K562 (cell line): ENCODE measurements at regions not wholly inside any gene's neighbourhood (a gene's known extent, or its start where the extent isn't known, plus 50 kb on each side); places are given as distances from the start of the nearest gene placed in this dataset.

Experiments
- ATAC-seq: fragments of 200-7000 bp; cut with Tn5 transposase; 3 replicates; pipeline ENCODE4 v1.9.1; 2020; ENCODE audit warnings: moderate library complexity
- BruUV-seq: library from RNA; stranded (reverse); fragments of 400-500 nt; replicated peaks from 2 replicates; lab custom pipeline; 2021; lab: Mats Ljungman, UMichigan
- CTCF ChIA-PET: fragments of 300-600 bp; formaldehyde crosslinking; extraction: SDS; loops from one replicate; lab custom pipeline; 2021; ENCODE audit warnings: low intra/inter-chr PET ratio; lab: Yijun Ruan, JAX
- POLR2A ChIA-PET: fragments of 300-600, 350-650 bp; sonication (Branson Sonifier 250); formaldehyde crosslinking; extraction: SDS; loops from one replicate; lab custom pipeline; 2021; ENCODE audit warnings: antibody characterized with exemption, inconsistent platforms; lab: Yijun Ruan, JAX
- DNase-seq, 4 experiments: peaks; one replicate each; pipeline versions ENCODE4 v3.0.0 to v3.0.0-alpha.2; 2011 to 2018; ENCODE audit warnings: low spot score in 3 of 4, mixed read lengths in 3 of 4; ENCODE audit errors: extremely low read depth in 1 of 4
- FAIRE-seq: peaks from 2 replicates; lab custom pipeline; 2011; peaks lifted over from hg19 to GRCh38; lab: Jason Lieb, UNC
- H2AFZ ChIP-seq: 2 replicates; pipeline ENCODE4 v1.6.0; 2011; ENCODE audit warnings: low read depth, low read length, control low read depth, inconsistent platforms
- H3K27ac ChIP-seq: fragments of 200-600 bp; 3 replicates; pipeline ENCODE4 v1.8.0; 2011; ENCODE audit warnings: low read depth, mild to moderate bottlenecking, control low read depth, inconsistent platforms, low read length, moderate library complexity, mixed read lengths; ENCODE audit errors: extremely low read depth
- H3K27me3 ChIP-seq, 2 experiments: fragments of 300-600 bp in 1 of 2; 2 replicates in 1 of 2; 3 replicates in 1 of 2; pipeline versions ENCODE4 v1.6.0 to v1.8.0; 2011; ENCODE audit warnings: inconsistent platforms in 2 of 2, low read length in 2 of 2, mild to moderate bottlenecking in 1 of 2, mixed read lengths in 1 of 2, moderate library complexity in 1 of 2; ENCODE audit not compliant: control insufficient read depth in 2 of 2, insufficient read depth in 2 of 2
- H3K36me3 ChIP-seq: fragments of 300-600 bp; 3 replicates; pipeline ENCODE4 v1.8.0; 2011; ENCODE audit warnings: mild to moderate bottlenecking, low read length, inconsistent platforms; ENCODE audit not compliant: control insufficient read depth, insufficient read depth
- H3K4me1 ChIP-seq, 2 experiments: fragments of 200-600 bp in 1 of 2; replicated peaks in 1 of 2; 2 replicates in 1 of 2; 3 replicates in 1 of 2; pipeline versions ENCODE4 v1.5.1 to v1.8.0; 2011; ENCODE audit warnings: inconsistent platforms in 2 of 2, low read length in 2 of 2, mild to moderate bottlenecking in 1 of 2, mixed read lengths in 1 of 2, moderate library complexity in 1 of 2; ENCODE audit not compliant: control insufficient read depth in 2 of 2, insufficient read depth in 2 of 2
- H3K4me2 ChIP-seq: 2 replicates; pipeline ENCODE4 v1.6.1; 2011; ENCODE audit warnings: low read length, control low read depth, inconsistent platforms, mixed read lengths; ENCODE audit not compliant: insufficient read depth
- H3K4me3 ChIP-seq: fragments of 200-600 bp; sonication (generic), shearing (Covaris generic); 2 replicates; pipeline ENCODE4 v1.5.1; 2016; ENCODE audit warnings: control low read depth, inconsistent platforms
- H3K79me2 ChIP-seq: fragments of 200-600 bp; 3 replicates; pipeline ENCODE4 v1.8.0; 2011; ENCODE audit warnings: low read length, inconsistent platforms; ENCODE audit not compliant: control insufficient read depth, insufficient read depth
- H3K9ac ChIP-seq, 2 experiments: 2 replicates each; pipeline versions ENCODE4 v1.6.0 to v1.6.1; 2011; ENCODE audit warnings: low read depth in 2 of 2, low read length in 2 of 2, control low read depth in 1 of 2, inconsistent platforms in 1 of 2, mild to moderate bottlenecking in 1 of 2, mixed read lengths in 1 of 2; ENCODE audit not compliant: insufficient read depth in 1 of 2
- H3K9me1 ChIP-seq: one replicate; pipeline ENCODE4 v1.6.0; 2011; ENCODE audit warnings: inconsistent platforms, mild to moderate bottlenecking, low read length, moderate library complexity; ENCODE audit not compliant: control insufficient read depth, insufficient read depth
- H3K9me3 ChIP-seq: replicated peaks from 2 replicates; pipeline ENCODE4 v1.5.1; 2011; ENCODE audit warnings: low read depth, low read length, inconsistent platforms; ENCODE audit not compliant: control insufficient read depth, insufficient read depth
- H4K20me1 ChIP-seq: replicated peaks from 2 replicates; pipeline ENCODE4 v1.6.1; 2011; ENCODE audit warnings: low read length, inconsistent platforms, mixed read lengths; ENCODE audit not compliant: control insufficient read depth, insufficient read depth
- E2F1 ChIP-seq: sonication (generic); formaldehyde crosslinking; IDR thresholded peaks from 2 replicates; pipeline ENCODE4 v1.8.1; 2023; ENCODE audit warnings: mild to moderate bottlenecking, missing genetic modification reagents, moderate library complexity
- E2F8 ChIP-seq: fragments of 450-650 bp; IDR thresholded peaks from 2 replicates; pipeline ENCODE4 v1.7.1; 2018; ENCODE audit warnings: mild to moderate bottlenecking, low read depth; ENCODE audit not compliant: partially characterized antibody
- ETV6 ChIP-seq, 3 experiments: fragments of 150-350 bp in 1 of 3; sonication (generic) in 1 of 3; formaldehyde crosslinking in 1 of 3; IDR thresholded peaks; 2 replicates each; pipeline versions ENCODE4 v1.6.1 to v1.8.0; 2014 to 2022; ENCODE audit warnings: borderline replicate concordance in 2 of 3, low read depth in 2 of 3, antibody characterized with exemption in 1 of 3, low read length in 1 of 3, mild to moderate bottlenecking in 1 of 3, missing genetic modification reagents in 1 of 3
- SMAD4 ChIP-seq: fragments of 250-450 bp; sonication (Bioruptor Pico); conservative IDR thresholded peaks from 2 replicates; pipeline ENCODE4 v1.8.0; 2021; ENCODE audit warnings: inconsistent platforms, mild to moderate bottlenecking, moderate library complexity
- TCF3 ChIP-seq: sonication (generic); formaldehyde crosslinking; IDR thresholded peaks from 2 replicates; pipeline ENCODE4 v1.4.0; 2020; ENCODE audit warnings: mild to moderate bottlenecking, missing genetic modification reagents
- TSC22D4 ChIP-seq: fragments of 450-650 bp; IDR thresholded peaks from 2 replicates; pipeline ENCODE4 v1.6.1; 2016; ENCODE audit warnings: missing genetic modification characterization, missing biosample characterization, control low read depth
- ZBTB7A ChIP-seq: IDR thresholded peaks from 2 replicates; pipeline ENCODE4 v1.6.1; 2011; ENCODE audit warnings: low read depth, mild to moderate bottlenecking, low read length, moderate library complexity, borderline replicate concordance; ENCODE audit not compliant: control insufficient read depth
- ZNF707 ChIP-seq: fragments of 250-450 bp; sonication (Bioruptor Pico); conservative IDR thresholded peaks from 2 replicates; pipeline ENCODE4 v1.8.0; 2022; ENCODE audit warnings: inconsistent platforms, mild to moderate bottlenecking, moderate library complexity
- WGBS: fragments of 100-300 bp; shearing (Covaris generic); methylation state at CpG from one replicate; pipeline ENCODE4 v1.1.6; 2016; ENCODE audit warnings: low coverage, mixed read lengths; ENCODE audit not compliant: insufficient coverage; ENCODE audit errors: missing lambda C conversion rate; 5-methylcytosine and 5-hydroxymethylcytosine counted together
- in situ Hi-C: fragments of 300-500 bp; cut with MboI; formaldehyde crosslinking; loops from 4 replicates; pipeline ENCODE4 v1.15.0; 2018; ENCODE audit warnings: inconsistent platforms, mixed read lengths
- intact Hi-C: fragments of 100-400 bp; cut with micrococcal nuclease; formaldehyde crosslinking; loops from 2 replicates; pipeline ENCODE4 v1.14.2; 2022

GRCh38 chr17:13765701-13766100 lies 164.0 kb upstream of the HS3ST3A1 start (continued):
- TF ChIP-seq ETV6 (IDR thresholded peaks at IDR 0.05; ENCODE audit: borderline replicate concordance in 1 of 2, low read depth in 2 of 2, low read length in 1 of 2) (no peak), ETV6 (CRISPR knock-in tag; IDR thresholded peaks at IDR 0.05; ENCODE audit: borderline replicate concordance) (no peak), SMAD4 (no peak), TCF3 (no peak), E2F8 (no peak), E2F1 (CRISPR knock-in tag) (no peak), TSC22D4 (no peak)

- Histone ChIP-seq H3K4me1 (no peaks in the 10 kb centered on the region), H3K27ac (no peak overlapping the region), H3K9me3 (no peaks in the 10 kb centered on the region), H3K9me1 (no peaks in the 10 kb centered on the region), H3K79me2 (no peaks in the 10 kb centered on the region), H3K4me3 (no peak overlapping the region), H3K9ac (no peak overlapping the region), H3K27me3 (no peaks in the 10 kb centered on the region), H3K4me2 (no peak overlapping the region), H2AFZ (no peak overlapping the region), H3K36me3 (no peaks in the 10 kb centered on the region), H4K20me1 (no peaks in the 10 kb centered on the region)
- intact Hi-C loops (no loop called here), in situ Hi-C loops (no loop called here)
- ChIA-PET CTCF (no interaction called here), POLR2A (no interaction called here)
- ATAC-seq = no peak
- WGBS = 0% methylated on average over 3 of the region's 3 CpGs
- TF ChIP-seq ZNF707 (CRISPR knock-in tag) (peak; percentile 66), ZBTB7A (no peak)
- no peak for FAIRE-seq
- BruUV-seq = no TSS peak
- DNase-seq = no peak
Observed at GRCh38 chr17:13770702-13771101, 169.0 kb upstream of the HS3ST3A1 start.
